GM23338 (cell line): ENCODE measurements at regions not wholly inside any gene's neighbourhood (a gene's known extent, or its start where the extent isn't known, plus 50 kb on each side); places are given as distances from the start of the nearest gene placed in this dataset.

Experiments used
- EZH2 ChIP-seq: fragments of 200-600 bp; sonication (generic); IDR thresholded peaks from one replicate; pipeline ENCODE4 v1.8.0; 2017; ENCODE audit warnings: antibody characterized with exemption, mild to moderate bottlenecking, low read depth; ENCODE audit not compliant: unreplicated experiment
- POLR2AphosphoS5 ChIP-seq: IDR thresholded peaks from 2 replicates; pipeline ENCODE4 v1.6.1; 2016; ENCODE audit warnings: antibody characterized with exemption, low read depth
- TF ChIP-seq, protein P1 (sequence below), 2 experiments: fragments of 200-600 bp in 1 of 2; sonication (generic) in 1 of 2; conservative IDR thresholded peaks; 2 replicates each; pipeline versions ENCODE4 v1.5.1 to v1.6.1; 2016 to 2017; ENCODE audit warnings: antibody characterized with exemption in 2 of 2, low read depth in 2 of 2, mild to moderate bottlenecking in 2 of 2, moderate library complexity in 1 of 2
- TF ChIP-seq, protein P2 (sequence below): IDR thresholded peaks from one replicate; pipeline ENCODE4 v1.6.1; 2018; ENCODE audit warnings: antibody characterized with exemption; ENCODE audit not compliant: unreplicated experiment

DNA sequence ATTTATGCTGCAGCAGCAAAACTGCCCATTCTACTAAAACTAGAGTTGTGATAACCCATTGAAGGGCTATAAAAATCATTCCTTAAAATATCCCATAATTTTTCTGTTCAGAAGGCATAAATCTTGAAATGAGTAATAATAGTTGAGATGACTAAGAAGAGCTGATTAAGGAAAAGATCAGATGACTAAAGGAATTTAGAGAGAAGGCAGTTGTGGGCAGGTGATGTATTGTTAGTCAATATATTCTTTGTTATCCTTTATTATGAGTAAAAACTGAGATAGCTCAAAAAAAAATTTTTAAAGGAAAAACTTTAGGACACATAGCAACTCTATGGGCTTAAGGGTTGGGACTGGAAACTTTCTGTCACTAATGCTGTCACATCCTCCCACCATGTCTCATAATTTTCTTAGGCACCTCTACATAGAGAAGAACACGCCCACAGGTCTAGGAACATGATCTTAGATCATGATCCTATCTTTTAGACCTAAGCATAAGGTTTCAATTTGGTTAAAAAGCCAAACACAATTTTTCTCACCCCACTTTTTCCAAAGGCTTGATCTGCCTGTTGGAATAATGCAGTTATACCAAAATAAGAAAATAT, 597.5 kb upstream of the MEF2C start:
- TF ChIP-seq, protein P1, sequence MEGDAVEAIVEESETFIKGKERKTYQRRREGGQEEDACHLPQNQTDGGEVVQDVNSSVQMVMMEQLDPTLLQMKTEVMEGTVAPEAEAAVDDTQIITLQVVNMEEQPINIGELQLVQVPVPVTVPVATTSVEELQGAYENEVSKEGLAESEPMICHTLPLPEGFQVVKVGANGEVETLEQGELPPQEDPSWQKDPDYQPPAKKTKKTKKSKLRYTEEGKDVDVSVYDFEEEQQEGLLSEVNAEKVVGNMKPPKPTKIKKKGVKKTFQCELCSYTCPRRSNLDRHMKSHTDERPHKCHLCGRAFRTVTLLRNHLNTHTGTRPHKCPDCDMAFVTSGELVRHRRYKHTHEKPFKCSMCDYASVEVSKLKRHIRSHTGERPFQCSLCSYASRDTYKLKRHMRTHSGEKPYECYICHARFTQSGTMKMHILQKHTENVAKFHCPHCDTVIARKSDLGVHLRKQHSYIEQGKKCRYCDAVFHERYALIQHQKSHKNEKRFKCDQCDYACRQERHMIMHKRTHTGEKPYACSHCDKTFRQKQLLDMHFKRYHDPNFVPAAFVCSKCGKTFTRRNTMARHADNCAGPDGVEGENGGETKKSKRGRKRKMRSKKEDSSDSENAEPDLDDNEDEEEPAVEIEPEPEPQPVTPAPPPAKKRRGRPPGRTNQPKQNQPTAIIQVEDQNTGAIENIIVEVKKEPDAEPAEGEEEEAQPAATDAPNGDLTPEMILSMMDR (conservative IDR thresholded peaks at IDR 0.05; ENCODE audit: low read depth in 2 of 2): no peak
- TF ChIP-seq, protein P2, sequence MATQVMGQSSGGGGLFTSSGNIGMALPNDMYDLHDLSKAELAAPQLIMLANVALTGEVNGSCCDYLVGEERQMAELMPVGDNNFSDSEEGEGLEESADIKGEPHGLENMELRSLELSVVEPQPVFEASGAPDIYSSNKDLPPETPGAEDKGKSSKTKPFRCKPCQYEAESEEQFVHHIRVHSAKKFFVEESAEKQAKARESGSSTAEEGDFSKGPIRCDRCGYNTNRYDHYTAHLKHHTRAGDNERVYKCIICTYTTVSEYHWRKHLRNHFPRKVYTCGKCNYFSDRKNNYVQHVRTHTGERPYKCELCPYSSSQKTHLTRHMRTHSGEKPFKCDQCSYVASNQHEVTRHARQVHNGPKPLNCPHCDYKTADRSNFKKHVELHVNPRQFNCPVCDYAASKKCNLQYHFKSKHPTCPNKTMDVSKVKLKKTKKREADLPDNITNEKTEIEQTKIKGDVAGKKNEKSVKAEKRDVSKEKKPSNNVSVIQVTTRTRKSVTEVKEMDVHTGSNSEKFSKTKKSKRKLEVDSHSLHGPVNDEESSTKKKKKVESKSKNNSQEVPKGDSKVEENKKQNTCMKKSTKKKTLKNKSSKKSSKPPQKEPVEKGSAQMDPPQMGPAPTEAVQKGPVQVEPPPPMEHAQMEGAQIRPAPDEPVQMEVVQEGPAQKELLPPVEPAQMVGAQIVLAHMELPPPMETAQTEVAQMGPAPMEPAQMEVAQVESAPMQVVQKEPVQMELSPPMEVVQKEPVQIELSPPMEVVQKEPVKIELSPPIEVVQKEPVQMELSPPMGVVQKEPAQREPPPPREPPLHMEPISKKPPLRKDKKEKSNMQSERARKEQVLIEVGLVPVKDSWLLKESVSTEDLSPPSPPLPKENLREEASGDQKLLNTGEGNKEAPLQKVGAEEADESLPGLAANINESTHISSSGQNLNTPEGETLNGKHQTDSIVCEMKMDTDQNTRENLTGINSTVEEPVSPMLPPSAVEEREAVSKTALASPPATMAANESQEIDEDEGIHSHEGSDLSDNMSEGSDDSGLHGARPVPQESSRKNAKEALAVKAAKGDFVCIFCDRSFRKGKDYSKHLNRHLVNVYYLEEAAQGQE: no peak
- TF ChIP-seq POLR2AphosphoS5 (no peak), EZH2 (no peak)
